Heart right ventricle (tissue), 16 donors: ENCODE measurements at regions not wholly inside any gene's neighbourhood (a gene's known extent, or its start where the extent isn't known, plus 50 kb on each side); places are given as distances from the start of the nearest gene placed in this dataset.

Experiments used
- ATAC-seq, 8 donors: fragments of 200-7000 bp; cut with Tn5 transposase; one replicate each; pipeline ENCODE4 v1.9.1; 2020; ENCODE audit warnings: mild to moderate bottlenecking in 8 of 8, moderate library complexity in 8 of 8, moderate number of reproducible peaks in 1 of 8
- DNase-seq, 2 donors: peaks; one replicate each; pipeline ENCODE4 v3.0.0-alpha.2; 2020
- H3K27ac ChIP-seq, 10 donors: fragments of 200-600 bp; sonication (generic) in 2 of 10; one replicate each; pipeline versions ENCODE4 v1.5.0 to v1.8.0; 2020 to 2022; ENCODE audit warnings: mild to moderate bottlenecking in 3 of 10
- H3K27me3 ChIP-seq, 7 donors: fragments of 200-600 bp; one replicate each; pipeline ENCODE4 v1.8.0; 2021 to 2022; ENCODE audit warnings: mild to moderate bottlenecking in 2 of 7
- H3K36me3 ChIP-seq, 9 donors: fragments of 200-600 bp; sonication (generic) in 1 of 9; one replicate each; pipeline versions ENCODE4 v1.5.0 to v1.8.0; 2020 to 2022; ENCODE audit warnings: mild to moderate bottlenecking in 2 of 9
- H3K4me1 ChIP-seq, 9 donors: fragments of 200-600 bp; sonication (generic) in 1 of 9; one replicate each; pipeline versions ENCODE4 v1.5.0 to v1.8.0; 2020 to 2022; ENCODE audit warnings: mild to moderate bottlenecking in 4 of 9
- H3K4me3 ChIP-seq, 10 donors: fragments of 200-600 bp; sonication (generic) in 2 of 10; one replicate each; pipeline versions ENCODE4 v1.5.0 to v1.8.0; 2020 to 2022; ENCODE audit warnings: mild to moderate bottlenecking in 7 of 10, moderate library complexity in 2 of 10
- H3K9me3 ChIP-seq, 11 donors: fragments of 200-600 bp in 10 of 11; sonication (generic) in 2 of 11; one replicate each; pipeline versions ENCODE4 v1.5.0 to v1.8.0; 2013 to 2022; ENCODE audit warnings: mild to moderate bottlenecking in 2 of 11, control low read depth in 1 of 11, moderate library complexity in 1 of 11
- CTCF ChIP-seq, 9 donors: fragments of 200-600 bp; sonication (generic) in 2 of 9; IDR thresholded peaks; one replicate each; pipeline versions ENCODE4 v1.5.0 to v1.8.0; 2021 to 2022; ENCODE audit warnings: antibody characterized with exemption in 9 of 9, mild to moderate bottlenecking in 5 of 9, moderate library complexity in 1 of 9
- WGBS, 2 donors: extraction: QIAGEN DNeasy Blood & Tissue Kit; methylation state at CpG; one replicate each; pipeline ENCODE4 v1.1.7; 2013; ENCODE audit warnings: inconsistent platforms in 1 of 2; 5-methylcytosine and 5-hydroxymethylcytosine counted together
- intact Hi-C, 10 donors: fragments of 100-400 bp; cut with DNase I; formaldehyde crosslinking; loops; one replicate each; pipeline versions ENCODE4 v1.11.1 to v1.14.2; 2022
- donor health status: Arrhythmogenic right ventricular cardiomyopathy.
- donor health status: ischemic (EF 13 %, LVEDD 7.1; RV severe dilation, severe dysfunction).
- donor health status: healthy with polysubstance abuse.
- donor health status: DM: no; HTN: yes; CAD: no.
- donor health status: DM: no; HTN: no; CAD: no.
- donor health status: ischemic (EF 25% LVEDD 6.9; RV normal size, moderate dysfunction).
- donor health status: ischemic (EF 25% LVEDD 5.7; RV mildly dilated, moderate dysfunction).
- donor health status: healthy.
- donor health status: DM: yes; HTN: yes; CAD: no.
- donor health status: Ischemic cardiomyopathy.
- donor health status: ischemic (EF 35%, LVEDD 5.7; RV mildly dilated, moderate dysfunction).
- donor health status: nonischemic (EF 11% LVEDD 7.7; RV severe dilation, severe dysfunction).
- donor health status: DM: yes; HTN: yes; CAD: no.
- donor health status: PGD.
- donor health status: ischemic (EF 29% LVEDD 5.4; RV normal size, mild dysfunction).
- donor health status: nonischemic (EF 23%, LVEDD 6.1; RV moderate dilation, normal function).

GRCh38 chr3:41129731-41130130 lies 69.6 kb upstream of the CTNNB1 start:
- Histone ChIP-seq H3K36me3 (no peaks in the 10 kb centered on the region), H3K4me1 (no peaks in the 10 kb centered on the region), H3K27ac (no peak overlapping the region), H3K9me3 (peaks cover 0 to 41% (median 10%) of the 10 kb centered on the region in 11 donors), H3K27me3 (no peaks in the 10 kb centered on the region), H3K4me3 (no peak overlapping the region)
- ATAC-seq (no peak), DNase-seq (no peak)
- intact Hi-C loops: no loop called here
- WGBS, 2 donors: 56 to 98% methylated on average over 1 of the region's 1 CpG
- TF ChIP-seq CTCF (IDR thresholded peaks at IDR 0.05): no peak

- H3K27ac ChIP-seq: no peak overlapping the region
- no peaks in the 10 kb centered on the region for H3K4me1 ChIP-seq
- H3K9me3 ChIP-seq: peaks cover 0 to 30% (median 10%) of the 10 kb centered on the region in 11 donors
- ATAC-seq: no peak
- intact Hi-C loops: no loop called here
- H3K4me3 ChIP-seq: no peak overlapping the region
- no peak for DNase-seq
- H3K27me3 ChIP-seq: no peaks in the 10 kb centered on the region
- no peak for TF ChIP-seq CTCF (IDR thresholded peaks at IDR 0.05)
- 89 to 90% methylated on average over 3 of the region's 3 CpGs for WGBS, 2 donors
- H3K36me3 ChIP-seq: no peaks in the 10 kb centered on the region
Measured at GRCh38 chr3:41131224-41131623, 68.1 kb upstream of the CTNNB1 start.

GRCh38 chr3:41137686-41138111 lies 61.6 kb upstream of the CTNNB1 start:
- TF ChIP-seq CTCF (IDR thresholded peaks at IDR 0.05): no peak
- ATAC-seq (no peak), DNase-seq (no peak)
- Histone ChIP-seq H3K27ac (no peak overlapping the region), H3K36me3 (no peaks in the 10 kb centered on the region), H3K4me1 (peaks cover 0 to 6% (median 0%) of the 10 kb centered on the region in 9 donors), H3K9me3 (peaks cover 0 to 11% (median 0%) of the 10 kb centered on the region in 11 donors), H3K27me3 (no peaks in the 10 kb centered on the region), H3K4me3 (no peak overlapping the region)
- intact Hi-C loops: no loop called here
- 91 to 96% methylated on average over 1 of the region's 1 CpG for WGBS, 2 donors

- Histone ChIP-seq H3K9me3 (peaks cover 0 to 11% (median 0%) of the 10 kb centered on the region in 11 donors), H3K27ac (no peak overlapping the region), H3K4me1 (peaks cover 0 to 6% (median 0%) of the 10 kb centered on the region in 9 donors), H3K4me3 (no peak overlapping the region), H3K27me3 (no peaks in the 10 kb centered on the region), H3K36me3 (no peaks in the 10 kb centered on the region)
- intact Hi-C loops: no loop called here
- DNase-seq (no peak), ATAC-seq (no peak)
- no peak for TF ChIP-seq CTCF (IDR thresholded peaks at IDR 0.05)
- WGBS, 2 donors: 83 to 92% methylated on average over 3 of the region's 3 CpGs
Measured at GRCh38 chr3:41138146-41138545, 61.2 kb upstream of the CTNNB1 start.
